ENCODE measurements at regions not wholly inside any gene's neighbourhood (a gene's known extent, or its start where the extent isn't known, plus 50 kb on each side); places are given as distances from the start of the nearest gene placed in this dataset.

DNA sequence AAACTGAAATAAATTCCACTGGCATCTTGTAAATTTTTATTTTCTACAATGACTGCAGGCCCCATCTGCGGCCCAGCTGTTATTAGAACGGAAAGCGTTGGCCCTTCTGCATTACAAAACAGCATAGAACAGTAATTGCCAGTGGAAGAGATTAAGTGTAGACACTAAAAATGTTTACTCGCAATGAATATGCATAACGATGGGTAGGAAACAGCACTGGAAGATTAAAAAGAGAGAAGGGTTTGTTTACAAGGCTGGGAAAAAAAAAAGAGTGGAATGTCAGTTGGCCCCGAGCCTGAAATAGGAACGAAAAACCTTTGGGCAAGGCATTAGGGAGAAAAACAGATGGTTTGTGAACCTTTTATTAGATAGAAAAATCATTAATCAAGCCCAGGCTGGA, 275.9 kb upstream of the TCF4 start:
- TF ChIP-seq, protein P1, sequence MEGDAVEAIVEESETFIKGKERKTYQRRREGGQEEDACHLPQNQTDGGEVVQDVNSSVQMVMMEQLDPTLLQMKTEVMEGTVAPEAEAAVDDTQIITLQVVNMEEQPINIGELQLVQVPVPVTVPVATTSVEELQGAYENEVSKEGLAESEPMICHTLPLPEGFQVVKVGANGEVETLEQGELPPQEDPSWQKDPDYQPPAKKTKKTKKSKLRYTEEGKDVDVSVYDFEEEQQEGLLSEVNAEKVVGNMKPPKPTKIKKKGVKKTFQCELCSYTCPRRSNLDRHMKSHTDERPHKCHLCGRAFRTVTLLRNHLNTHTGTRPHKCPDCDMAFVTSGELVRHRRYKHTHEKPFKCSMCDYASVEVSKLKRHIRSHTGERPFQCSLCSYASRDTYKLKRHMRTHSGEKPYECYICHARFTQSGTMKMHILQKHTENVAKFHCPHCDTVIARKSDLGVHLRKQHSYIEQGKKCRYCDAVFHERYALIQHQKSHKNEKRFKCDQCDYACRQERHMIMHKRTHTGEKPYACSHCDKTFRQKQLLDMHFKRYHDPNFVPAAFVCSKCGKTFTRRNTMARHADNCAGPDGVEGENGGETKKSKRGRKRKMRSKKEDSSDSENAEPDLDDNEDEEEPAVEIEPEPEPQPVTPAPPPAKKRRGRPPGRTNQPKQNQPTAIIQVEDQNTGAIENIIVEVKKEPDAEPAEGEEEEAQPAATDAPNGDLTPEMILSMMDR (IDR thresholded peaks at IDR 0.05): no peak
- no peak for TF ChIP-seq POLR2A (IDR thresholded peaks at IDR 0.05)
